Breast epithelium (tissue), 3 donors: ENCODE measurements at regions not wholly inside any gene's neighbourhood (a gene's known extent, or its start where the extent isn't known, plus 50 kb on each side); places are given as distances from the start of the nearest gene placed in this dataset.

Source experiments
- CTCF ChIP-seq, 3 donors: fragments of 450-650 bp; IDR thresholded peaks; one replicate each; pipeline ENCODE4 v1.5.1; 2016 to 2017; ENCODE audit warnings: antibody characterized with exemption in 3 of 3, mild to moderate bottlenecking in 3 of 3, moderate library complexity in 3 of 3
- POLR2AphosphoS5 ChIP-seq, 3 donors: sonication (generic); formaldehyde crosslinking; IDR thresholded peaks; one replicate each; pipeline ENCODE4 v1.6.1; 2017; ENCODE audit warnings: antibody characterized with exemption in 3 of 3

- TF ChIP-seq CTCF (IDR thresholded peaks at IDR 0.05) (no peak), POLR2AphosphoS5 (IDR thresholded peaks at IDR 0.05) (no peak)
Observed at GRCh38 chr9:120338340-120338739, 241.6 kb downstream of the CDK5RAP2 start.
